ENCODE measurements at regions not wholly inside any gene's neighbourhood (a gene's known extent, or its start where the extent isn't known, plus 50 kb on each side); places are given as distances from the start of the nearest gene placed in this dataset.

GRCh38 chr3:189117087-189117486, 54.7 kb upstream of the TPRG1 start:
- DNase-seq (ENCODE audit: low read depth) = no peak

- DNase-seq (ENCODE audit: low read depth) = no peak
Observed at GRCh38 chr3:189118896-189119295, 52.9 kb upstream of the TPRG1 start.

- DNase-seq (ENCODE audit: low read depth) = no peak
Observed at GRCh38 chr3:189119950-189120349, 51.8 kb upstream of the TPRG1 start.

- no peak for DNase-seq (ENCODE audit: low read depth)
Observed at GRCh38 chr3:189121092-189121491, 50.7 kb upstream of the TPRG1 start.

All from HS-27A (cell line).